GM12864 (cell line): ENCODE measurements at regions not wholly inside any gene's neighbourhood (a gene's known extent, or its start where the extent isn't known, plus 50 kb on each side); places are given as distances from the start of the nearest gene placed in this dataset.

Source experiments
- DNase-seq: peaks from one replicate; pipeline ENCODE4 v3.0.0-alpha.2; 2011; ENCODE audit warnings: low read depth
- H3K4me3 ChIP-seq: 2 replicates; pipeline ENCODE4 v1.5.1; 2011; ENCODE audit warnings: mild to moderate bottlenecking, low read depth, low read length, control low read depth
- CTCF ChIP-seq: IDR thresholded peaks from 2 replicates; pipeline ENCODE4 v1.5.1; 2011; ENCODE audit warnings: low read depth, mild to moderate bottlenecking, moderate library complexity, low read length, control low read depth, inconsistent platforms; ENCODE audit errors: missing control alignments

DNA sequence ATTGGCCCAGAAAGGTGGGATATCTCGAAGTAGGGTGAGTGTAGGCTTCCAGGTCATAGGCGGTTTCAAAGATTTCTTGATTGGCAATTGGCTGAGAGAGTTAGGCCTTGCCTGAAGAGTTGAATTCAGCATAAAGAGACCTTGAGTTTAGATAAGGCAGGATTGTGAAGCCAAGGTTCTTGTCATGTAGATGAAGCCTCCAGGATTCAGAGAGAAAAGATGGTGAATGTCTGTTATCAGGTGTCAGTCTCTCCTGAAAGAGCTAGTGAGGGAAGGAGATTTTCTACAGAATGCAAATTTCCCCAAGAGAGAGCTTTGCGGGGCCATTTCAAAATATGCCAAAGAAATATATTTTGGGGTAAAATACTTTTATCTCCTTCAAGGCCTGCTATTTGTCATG is 217.0 kb upstream of the TLE3 start:
- no peak for DNase-seq
- H3K4me3 ChIP-seq, result no peak overlapping the region
- TF ChIP-seq CTCF, result no peak

GRCh38 chr15:70314018-70314354 is 216.3 kb upstream of the TLE3 start:
- DNase-seq, result no peak
- TF ChIP-seq CTCF, result no peak
- no peak overlapping the region for H3K4me3 ChIP-seq

DNA sequence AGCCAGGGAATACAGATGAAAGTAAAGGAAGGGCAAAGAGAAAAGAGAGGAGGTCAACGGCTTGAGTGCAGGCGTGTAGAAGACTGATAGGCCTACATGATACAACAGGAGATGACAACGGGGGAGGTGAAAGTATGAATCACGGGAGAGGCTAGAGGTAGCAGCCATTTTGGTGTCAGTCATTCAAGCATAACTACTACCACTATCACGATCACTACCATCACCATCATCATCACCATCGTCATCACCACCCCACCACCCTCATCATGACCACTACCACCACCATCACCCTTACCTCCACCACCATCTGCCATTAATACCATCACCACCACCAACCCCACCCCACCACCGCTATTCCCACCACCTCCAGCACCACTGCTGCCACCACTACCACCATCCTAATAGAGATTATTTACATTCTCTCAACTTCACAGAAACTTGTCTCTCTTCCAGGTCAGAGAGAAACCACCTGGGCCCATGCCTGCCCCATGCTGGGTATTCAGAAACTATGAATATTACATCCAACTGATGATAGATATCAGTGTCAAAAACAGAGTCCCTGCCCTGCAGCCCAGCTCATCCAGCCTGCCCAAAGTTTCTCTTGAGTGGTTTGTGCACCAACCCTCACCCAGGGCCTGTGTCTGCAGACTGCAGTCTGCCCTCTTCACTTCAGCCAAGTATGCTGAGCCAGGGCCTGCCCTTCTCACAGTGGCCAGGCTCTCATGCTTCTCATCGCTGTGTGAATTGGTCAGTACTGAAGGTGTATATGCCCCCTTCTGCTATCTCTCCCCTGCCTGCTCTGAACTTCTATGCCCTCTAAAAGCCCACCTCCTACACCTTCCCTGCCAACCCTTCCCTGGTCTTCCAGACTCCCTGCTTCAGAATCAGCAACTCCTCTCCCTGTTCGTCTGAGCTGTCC is 215.6 kb upstream of the TLE3 start:
- no peak for TF ChIP-seq CTCF
- no peak for DNase-seq

GRCh38 chr15:70311821-70312220 is 214.1 kb upstream of the TLE3 start:
- no peak for DNase-seq
- no peak overlapping the region for H3K4me3 ChIP-seq
- TF ChIP-seq CTCF, result no peak

More for the DNA sequence above, 215.6 kb upstream of the TLE3 start:
- H3K4me3 ChIP-seq, result no peak overlapping the region

DNA sequence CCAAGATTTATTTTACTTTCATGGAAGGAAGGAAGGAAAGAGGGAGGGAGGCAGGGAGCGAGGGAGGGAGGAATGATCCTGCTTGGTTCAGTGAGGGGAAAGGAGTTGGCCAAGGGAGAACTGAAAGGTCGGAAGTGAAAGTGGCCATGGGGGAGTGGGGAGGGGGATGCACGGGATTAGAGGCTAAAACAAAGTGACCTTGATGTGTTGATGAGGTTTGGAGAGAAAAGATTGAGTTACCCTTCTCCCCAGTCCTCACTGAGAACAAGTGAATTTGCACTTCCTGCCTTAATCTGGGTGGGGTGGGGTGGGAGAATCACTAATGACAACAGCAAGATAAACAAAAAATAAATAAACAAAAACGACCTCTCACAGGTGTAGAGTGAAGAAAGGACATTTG is 212.0 kb upstream of the TLE3 start:
- no peak overlapping the region for H3K4me3 ChIP-seq
- no peak for DNase-seq
- no peak for TF ChIP-seq CTCF

- no peak for DNase-seq
- no peak for TF ChIP-seq CTCF
- H3K4me3 ChIP-seq, result no peak overlapping the region
Measured at GRCh38 chr15:70308735-70309434, 211.2 kb upstream of the TLE3 start.
